ENCODE measurements at regions not wholly inside any gene's neighbourhood (a gene's known extent, or its start where the extent isn't known, plus 50 kb on each side); places are given as distances from the start of the nearest gene placed in this dataset.

- H3K4me3 ChIP-seq (ENCODE audit: low read depth in 1 of 2, low read length in 2 of 2): no peak overlapping the region
- no peaks in the 10 kb centered on the region for H3K27me3 ChIP-seq (ENCODE audit: low read depth, low read length)
- peaks cover 9 to 27% of the 10 kb centered on the region in 2 donors for H3K4me1 ChIP-seq (ENCODE audit: control insufficient read depth in 1 of 2, insufficient read depth in 2 of 2, low read length in 2 of 2)
- no peaks in the 10 kb centered on the region for H3K9me3 ChIP-seq (ENCODE audit: control insufficient read depth in 1 of 2, low read length in 2 of 2)
- no peak overlapping the region for H3K27ac ChIP-seq (ENCODE audit: low read length)
- no peaks in the 10 kb centered on the region for H3K36me3 ChIP-seq (ENCODE audit: control insufficient read depth in 1 of 2, insufficient read depth in 2 of 2, low read length in 2 of 2)
Observed at GRCh38 chr2:215707608-215708007, 271.7 kb upstream of the FN1 start.

GRCh38 chr2:215705771-215706361, 270.0 kb upstream of the FN1 start:
- no peaks in the 10 kb centered on the region for H3K27me3 ChIP-seq (ENCODE audit: low read depth, low read length)
- H3K4me1 ChIP-seq (ENCODE audit: control insufficient read depth in 1 of 2, insufficient read depth in 2 of 2, low read length in 2 of 2): peaks cover 0 to 16% of the 10 kb centered on the region in 2 donors
- H3K36me3 ChIP-seq (ENCODE audit: control insufficient read depth in 1 of 2, insufficient read depth in 2 of 2, low read length in 2 of 2): no peaks in the 10 kb centered on the region
- no peak overlapping the region for H3K27ac ChIP-seq (ENCODE audit: low read length)
- no peak overlapping the region for H3K4me3 ChIP-seq (ENCODE audit: low read depth in 1 of 2, low read length in 2 of 2)
- no peaks in the 10 kb centered on the region for H3K9me3 ChIP-seq (ENCODE audit: control insufficient read depth in 1 of 2, low read length in 2 of 2)

GRCh38 chr2:215705281-215705680, 269.4 kb upstream of the FN1 start:
- Histone ChIP-seq H3K27ac (ENCODE audit: low read length) (no peak overlapping the region), H3K36me3 (ENCODE audit: control insufficient read depth in 1 of 2, insufficient read depth in 2 of 2, low read length in 2 of 2) (no peaks in the 10 kb centered on the region), H3K9me3 (ENCODE audit: control insufficient read depth in 1 of 2, low read length in 2 of 2) (no peaks in the 10 kb centered on the region), H3K27me3 (ENCODE audit: low read depth, low read length) (no peaks in the 10 kb centered on the region), H3K4me3 (ENCODE audit: low read depth in 1 of 2, low read length in 2 of 2) (no peak overlapping the region), H3K4me1 (ENCODE audit: control insufficient read depth in 1 of 2, insufficient read depth in 2 of 2, low read length in 2 of 2) (peaks cover 0 to 12% of the 10 kb centered on the region in 2 donors)

- no peaks in the 10 kb centered on the region for H3K9me3 ChIP-seq (ENCODE audit: control insufficient read depth in 1 of 2, low read length in 2 of 2)
- H3K27me3 ChIP-seq (ENCODE audit: low read depth, low read length): no peaks in the 10 kb centered on the region
- no peak overlapping the region for H3K27ac ChIP-seq (ENCODE audit: low read length)
- H3K4me1 ChIP-seq (ENCODE audit: control insufficient read depth in 1 of 2, insufficient read depth in 2 of 2, low read length in 2 of 2): peaks cover 0 to 12% of the 10 kb centered on the region in 2 donors
- H3K4me3 ChIP-seq (ENCODE audit: low read depth in 1 of 2, low read length in 2 of 2): no peak overlapping the region
- H3K36me3 ChIP-seq (ENCODE audit: control insufficient read depth in 1 of 2, insufficient read depth in 2 of 2, low read length in 2 of 2): no peaks in the 10 kb centered on the region
Observed at GRCh38 chr2:215702116-215702902, 266.4 kb upstream of the FN1 start.

- H3K36me3 ChIP-seq (ENCODE audit: control insufficient read depth in 1 of 2, insufficient read depth in 2 of 2, low read length in 2 of 2): no peaks in the 10 kb centered on the region
- no peak overlapping the region for H3K4me3 ChIP-seq (ENCODE audit: low read depth in 1 of 2, low read length in 2 of 2)
- peaks cover 0 to under 1% of the 10 kb centered on the region in 2 donors for H3K4me1 ChIP-seq (ENCODE audit: control insufficient read depth in 1 of 2, insufficient read depth in 2 of 2, low read length in 2 of 2)
- no peaks in the 10 kb centered on the region for H3K27me3 ChIP-seq (ENCODE audit: low read depth, low read length)
- H3K9me3 ChIP-seq (ENCODE audit: control insufficient read depth in 1 of 2, low read length in 2 of 2): no peaks in the 10 kb centered on the region
- H3K27ac ChIP-seq (ENCODE audit: low read length): peak overlapping the region; percentile 61
Observed at GRCh38 chr2:215699700-215700538, 264.1 kb upstream of the FN1 start.

GRCh38 chr2:215699018-215699417, 263.1 kb upstream of the FN1 start:
- no peaks in the 10 kb centered on the region for H3K4me1 ChIP-seq (ENCODE audit: control insufficient read depth in 1 of 2, insufficient read depth in 2 of 2, low read length in 2 of 2)

GRCh38 chr2:215698566-215698965, 262.7 kb upstream of the FN1 start:
- Histone ChIP-seq H3K27me3 (ENCODE audit: low read depth, low read length) (no peaks in the 10 kb centered on the region), H3K9me3 (ENCODE audit: control insufficient read depth in 1 of 2, low read length in 2 of 2) (no peaks in the 10 kb centered on the region), H3K27ac (ENCODE audit: low read length) (no peak overlapping the region), H3K36me3 (ENCODE audit: control insufficient read depth in 1 of 2, insufficient read depth in 2 of 2, low read length in 2 of 2) (no peaks in the 10 kb centered on the region), H3K4me1 (ENCODE audit: control insufficient read depth in 1 of 2, insufficient read depth in 2 of 2, low read length in 2 of 2) (no peaks in the 10 kb centered on the region), H3K4me3 (ENCODE audit: low read depth in 1 of 2, low read length in 2 of 2) (no peak overlapping the region)

More at GRCh38 chr2:215699018-215699417, 263.1 kb upstream of the FN1 start:
- Histone ChIP-seq H3K36me3 (ENCODE audit: control insufficient read depth in 1 of 2, insufficient read depth in 2 of 2, low read length in 2 of 2) (no peaks in the 10 kb centered on the region), H3K9me3 (ENCODE audit: control insufficient read depth in 1 of 2, low read length in 2 of 2) (no peaks in the 10 kb centered on the region), H3K4me3 (ENCODE audit: low read depth in 1 of 2, low read length in 2 of 2) (no peak overlapping the region), H3K27me3 (ENCODE audit: low read depth, low read length) (no peaks in the 10 kb centered on the region), H3K27ac (ENCODE audit: low read length) (no peak overlapping the region)

GRCh38 chr2:215697496-215697895, 261.6 kb upstream of the FN1 start:
- Histone ChIP-seq H3K9me3 (ENCODE audit: control insufficient read depth in 1 of 2, low read length in 2 of 2) (no peaks in the 10 kb centered on the region), H3K4me3 (ENCODE audit: low read depth in 1 of 2, low read length in 2 of 2) (no peak overlapping the region), H3K36me3 (ENCODE audit: control insufficient read depth in 1 of 2, insufficient read depth in 2 of 2, low read length in 2 of 2) (no peaks in the 10 kb centered on the region), H3K27me3 (ENCODE audit: low read depth, low read length) (no peaks in the 10 kb centered on the region), H3K27ac (ENCODE audit: low read length) (no peak overlapping the region), H3K4me1 (ENCODE audit: control insufficient read depth in 1 of 2, insufficient read depth in 2 of 2, low read length in 2 of 2) (peaks cover 6 to 8% of the 10 kb centered on the region in 2 donors)

- no peak overlapping the region for H3K4me3 ChIP-seq (ENCODE audit: low read depth in 1 of 2, low read length in 2 of 2)
- H3K9me3 ChIP-seq (ENCODE audit: control insufficient read depth in 1 of 2, low read length in 2 of 2): no peaks in the 10 kb centered on the region
- no peaks in the 10 kb centered on the region for H3K36me3 ChIP-seq (ENCODE audit: control insufficient read depth in 1 of 2, insufficient read depth in 2 of 2, low read length in 2 of 2)
- H3K27ac ChIP-seq (ENCODE audit: low read length): no peak overlapping the region
- H3K4me1 ChIP-seq (ENCODE audit: control insufficient read depth in 1 of 2, insufficient read depth in 2 of 2, low read length in 2 of 2): peaks cover 6 to 13% of the 10 kb centered on the region in 2 donors
- no peaks in the 10 kb centered on the region for H3K27me3 ChIP-seq (ENCODE audit: low read depth, low read length)
Observed at GRCh38 chr2:215697003-215697402, 261.1 kb upstream of the FN1 start.

GRCh38 chr2:215695861-215696260, 260.0 kb upstream of the FN1 start:
- Histone ChIP-seq H3K27me3 (ENCODE audit: low read depth, low read length) (no peaks in the 10 kb centered on the region), H3K4me3 (ENCODE audit: low read depth in 1 of 2, low read length in 2 of 2) (no peak overlapping the region), H3K27ac (ENCODE audit: low read length) (no peak overlapping the region), H3K9me3 (ENCODE audit: control insufficient read depth in 1 of 2, low read length in 2 of 2) (no peaks in the 10 kb centered on the region), H3K4me1 (ENCODE audit: control insufficient read depth in 1 of 2, insufficient read depth in 2 of 2, low read length in 2 of 2) (peaks cover 6 to 15% of the 10 kb centered on the region in 2 donors), H3K36me3 (ENCODE audit: control insufficient read depth in 1 of 2, insufficient read depth in 2 of 2, low read length in 2 of 2) (no peaks in the 10 kb centered on the region)

- Histone ChIP-seq H3K27me3 (ENCODE audit: low read depth, low read length) (no peaks in the 10 kb centered on the region), H3K9me3 (ENCODE audit: control insufficient read depth in 1 of 2, low read length in 2 of 2) (no peaks in the 10 kb centered on the region), H3K27ac (ENCODE audit: low read length) (peak overlapping the region; percentile 70), H3K4me3 (ENCODE audit: low read depth in 1 of 2, low read length in 2 of 2) (no peak overlapping the region), H3K36me3 (ENCODE audit: control insufficient read depth in 1 of 2, insufficient read depth in 2 of 2, low read length in 2 of 2) (no peaks in the 10 kb centered on the region), H3K4me1 (ENCODE audit: control insufficient read depth in 1 of 2, insufficient read depth in 2 of 2, low read length in 2 of 2) (peaks cover 6 to 15% of the 10 kb centered on the region in 2 donors)
Observed at GRCh38 chr2:215693999-215694580, 258.2 kb upstream of the FN1 start.
